Loucy (cell line): ENCODE measurements at regions not wholly inside any gene's neighbourhood (a gene's known extent, or its start where the extent isn't known, plus 50 kb on each side); places are given as distances from the start of the nearest gene placed in this dataset.
"Not testable (repeated sequence)": the region's sequence is repeated elsewhere in the genome, so short reads cannot be mapped to it uniquely, and the experiment has no call there.

Experiments
- CTCF ChIP-seq: fragments of 200-600 bp; sonication (generic); conservative IDR thresholded peaks from 2 replicates; pipeline ENCODE4 v1.5.1; 2014; ENCODE audit warnings: mild to moderate bottlenecking, antibody characterized with exemption, low read length
- EZH2phosphoT487 ChIP-seq: fragments of 200-600 bp; IDR thresholded peaks from 2 replicates; pipeline ENCODE4 v1.6.1; 2018; ENCODE audit warnings: antibody characterized with exemption, mild to moderate bottlenecking, moderate library complexity, borderline replicate concordance

- TF ChIP-seq CTCF, EZH2phosphoT487: not testable (repeated sequence)
These were observed 52.2 kb upstream of the KCNAB1 start for GRCh38 chr3:156068151-156068550.
